Esophagus muscularis mucosa (tissue), 4 donors: ENCODE measurements at regions not wholly inside any gene's neighbourhood (a gene's known extent, or its start where the extent isn't known, plus 50 kb on each side); places are given as distances from the start of the nearest gene placed in this dataset.

Experiments used
- DNase-seq: peaks from one replicate; pipeline ENCODE4 v3.0.0-alpha.2; 2017; ENCODE audit errors: extremely low spot score
- H3K27ac ChIP-seq, 4 donors: fragments of 200-600 bp; sonication (generic); replicated peaks in 1 of 4; 1 replicate in 3 of 4; 2 replicates in 1 of 4; pipeline ENCODE4 v1.5.1; 2016 to 2019; ENCODE audit warnings: mild to moderate bottlenecking in 1 of 4
- H3K27me3 ChIP-seq, 4 donors: fragments of 200-600 bp; sonication (generic); one replicate each; pipeline versions ENCODE4 v1.5.1 to v1.6.0; 2016 to 2019
- H3K36me3 ChIP-seq, 4 donors: fragments of 200-600 bp; sonication (generic); one replicate each; pipeline ENCODE4 v1.5.1; 2016 to 2019
- H3K4me1 ChIP-seq, 4 donors: fragments of 200-600 bp; sonication (generic); one replicate each; pipeline ENCODE4 v1.5.1; 2016 to 2019
- H3K4me3 ChIP-seq, 4 donors: fragments of 200-600 bp; sonication (generic); 1 replicate in 2 of 4; 2 replicates in 2 of 4; pipeline ENCODE4 v1.5.1; 2016 to 2019; ENCODE audit warnings: mild to moderate bottlenecking in 4 of 4, moderate library complexity in 1 of 4
- H3K9me3 ChIP-seq, 4 donors: fragments of 200-600 bp; sonication (generic); 1 replicate in 3 of 4; 2 replicates in 1 of 4; pipeline ENCODE4 v1.5.1; 2016 to 2019
- CTCF ChIP-seq, 3 experiments: fragments of 200-600 bp in 2 of 3; fragments of 450-650 bp in 1 of 3; sonication (generic) in 2 of 3; IDR thresholded peaks; one replicate each; pipeline ENCODE4 v1.5.1; 2017 to 2019; ENCODE audit warnings: antibody characterized with exemption in 3 of 3, mild to moderate bottlenecking in 2 of 3, moderate library complexity in 1 of 3
- EP300 ChIP-seq: sonication (generic); formaldehyde crosslinking; IDR thresholded peaks from one replicate; pipeline ENCODE4 v1.6.1; 2017; ENCODE audit warnings: antibody characterized with exemption
- POLR2A ChIP-seq: fragments of 450-650 bp; IDR thresholded peaks from one replicate; pipeline ENCODE4 v1.6.1; 2017; ENCODE audit warnings: antibody characterized with exemption, moderate library complexity, mild to moderate bottlenecking, low read depth
- POLR2AphosphoS5 ChIP-seq, 2 donors: sonication (generic); formaldehyde crosslinking; IDR thresholded peaks; one replicate each; pipeline ENCODE4 v1.6.1; 2017; ENCODE audit warnings: antibody characterized with exemption in 2 of 2
- WGBS: methylation state at CpG from one replicate; pipeline ENCODE4 v1.1.5; 2018; 5-methylcytosine and 5-hydroxymethylcytosine counted together
- intact Hi-C: fragments of 100-400 bp; cut with DNase I; formaldehyde crosslinking; loops from one replicate; pipeline ENCODE4 v1.15.1; 2023

GRCh38 chr5:58116346-58116745 is 343.5 kb downstream of the PLK2 start:
- Histone ChIP-seq H3K27me3 (no peaks in the 10 kb centered on the region), H3K36me3 (no peaks in the 10 kb centered on the region), H3K27ac (no peak overlapping the region), H3K4me3 (no peak overlapping the region), H3K9me3 (no peaks in the 10 kb centered on the region), H3K4me1 (no peaks in the 10 kb centered on the region)
- 81% methylated on average over 3 of the region's 3 CpGs for WGBS
- no peak for TF ChIP-seq POLR2AphosphoS5 (IDR thresholded peaks at IDR 0.05)
- TF ChIP-seq EP300 = no peak
- no peak for TF ChIP-seq POLR2A
- TF ChIP-seq CTCF (IDR thresholded peaks at IDR 0.05) = no peak
- intact Hi-C loops = no loop called here
- DNase-seq = no peak

- Histone ChIP-seq H3K36me3 (no peaks in the 10 kb centered on the region), H3K9me3 (no peaks in the 10 kb centered on the region), H3K4me1 (no peaks in the 10 kb centered on the region), H3K27ac (no peak overlapping the region), H3K4me3 (no peak overlapping the region), H3K27me3 (no peaks in the 10 kb centered on the region)
- no peak for DNase-seq
- TF ChIP-seq EP300 = no peak
- TF ChIP-seq POLR2AphosphoS5 (IDR thresholded peaks at IDR 0.05) = no peak
- no peak for TF ChIP-seq POLR2A
- no peak for TF ChIP-seq CTCF (IDR thresholded peaks at IDR 0.05)
- 62% methylated on average over 1 of the region's 1 CpG for WGBS
- intact Hi-C loops = no loop called here
Observed at GRCh38 chr5:58115811-58116210, 344.1 kb downstream of the PLK2 start.

DNA sequence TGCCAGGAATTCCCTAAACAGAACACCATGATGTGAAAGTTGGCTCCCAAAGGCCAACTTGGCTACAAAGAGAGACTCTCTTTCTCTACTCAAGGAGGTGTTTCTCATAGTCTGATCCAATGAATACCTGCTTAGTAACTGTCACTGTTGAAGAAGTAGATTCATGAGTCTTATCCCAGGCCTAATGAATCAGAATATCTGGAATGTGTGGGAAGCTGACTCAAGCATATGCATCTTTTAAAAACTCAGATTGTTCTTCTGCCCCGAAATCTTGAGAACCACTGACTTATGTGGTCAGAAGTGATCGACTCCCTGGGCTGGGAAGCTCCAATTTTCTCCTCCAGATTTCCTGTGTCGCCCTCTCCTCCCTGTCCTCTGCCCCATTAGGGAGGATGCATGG is 345.6 kb downstream of the PLK2 start:
- no peak for DNase-seq
- no peak overlapping the region for H3K4me3 ChIP-seq
- H3K27ac ChIP-seq = no peak overlapping the region
- TF ChIP-seq CTCF (IDR thresholded peaks at IDR 0.05) (no peak), POLR2AphosphoS5 (IDR thresholded peaks at IDR 0.05) (no peak), EP300 (no peak), POLR2A (no peak)
- H3K4me1 ChIP-seq = no peaks in the 10 kb centered on the region
- no peaks in the 10 kb centered on the region for H3K36me3 ChIP-seq
- WGBS = 89% methylated on average over 3 of the region's 3 CpGs
- intact Hi-C loops = no loop called here
- no peaks in the 10 kb centered on the region for H3K27me3 ChIP-seq
- no peaks in the 10 kb centered on the region for H3K9me3 ChIP-seq

- Histone ChIP-seq H3K9me3 (no peaks in the 10 kb centered on the region), H3K36me3 (no peaks in the 10 kb centered on the region), H3K4me1 (no peaks in the 10 kb centered on the region), H3K27me3 (no peaks in the 10 kb centered on the region), H3K27ac (no peak overlapping the region), H3K4me3 (no peak overlapping the region)
- intact Hi-C loops = no loop called here
- DNase-seq = no peak
- 84% methylated on average over 9 of the region's 9 CpGs for WGBS
- TF ChIP-seq CTCF (IDR thresholded peaks at IDR 0.05) (no peak), POLR2A (no peak), POLR2AphosphoS5 (IDR thresholded peaks at IDR 0.05) (no peak), EP300 (no peak)
Observed at GRCh38 chr5:58113172-58113571, 346.7 kb downstream of the PLK2 start.

GRCh38 chr5:58108511-58108910 is 351.4 kb downstream of the PLK2 start:
- WGBS = 80% methylated on average over 1 of the region's 1 CpG
- H3K4me3 ChIP-seq = no peak overlapping the region
- no peak for TF ChIP-seq POLR2A
- TF ChIP-seq EP300 = no peak
- no peak for TF ChIP-seq CTCF (IDR thresholded peaks at IDR 0.05)
- TF ChIP-seq POLR2AphosphoS5 (IDR thresholded peaks at IDR 0.05) = no peak
- H3K36me3 ChIP-seq = no peaks in the 10 kb centered on the region
- no peaks in the 10 kb centered on the region for H3K27me3 ChIP-seq
- no peaks in the 10 kb centered on the region for H3K4me1 ChIP-seq
- no peak overlapping the region for H3K27ac ChIP-seq
- intact Hi-C loops = no loop called here
- no peak for DNase-seq
- H3K9me3 ChIP-seq = no peaks in the 10 kb centered on the region
